ENCODE measurements at regions not wholly inside any gene's neighbourhood (a gene's known extent, or its start where the extent isn't known, plus 50 kb on each side); places are given as distances from the start of the nearest gene placed in this dataset.
A peak's percentile ranks its signal among the peaks of the same experiment; 100 is the strongest.
"Not testable (repeated sequence)": the region's sequence is repeated elsewhere in the genome, so short reads cannot be mapped to it uniquely, and the experiment has no call there.

DNA sequence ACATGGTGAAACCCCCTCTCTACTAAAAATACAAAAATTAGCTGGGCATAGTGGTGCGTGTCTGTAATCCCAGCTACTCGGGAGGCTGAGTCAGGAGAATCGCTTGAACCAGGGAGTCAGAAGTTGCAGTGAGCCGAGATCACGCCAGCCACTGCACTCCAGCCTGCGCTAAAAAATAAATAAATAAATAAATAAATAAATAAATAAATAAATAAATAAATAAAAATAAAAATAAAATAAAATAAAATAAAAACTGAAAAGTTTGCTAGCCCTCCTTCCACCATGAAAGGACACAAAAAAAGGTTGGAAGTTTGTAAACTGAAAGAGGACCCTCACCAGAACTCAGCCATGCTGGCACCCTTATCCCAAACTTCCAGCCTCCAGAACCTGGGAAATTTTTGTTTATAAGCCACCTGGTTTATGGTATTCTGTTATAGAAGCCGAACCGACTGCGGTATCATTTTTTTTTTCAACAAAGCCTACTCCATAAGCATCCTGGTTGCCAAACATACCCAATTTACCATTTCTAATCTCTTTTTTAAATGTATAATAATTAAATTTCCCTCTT is 448.2 kb downstream of the SEMA3D start:
- no peak for DNase-seq (ENCODE audit: low read depth in 2 of 2)

DNA sequence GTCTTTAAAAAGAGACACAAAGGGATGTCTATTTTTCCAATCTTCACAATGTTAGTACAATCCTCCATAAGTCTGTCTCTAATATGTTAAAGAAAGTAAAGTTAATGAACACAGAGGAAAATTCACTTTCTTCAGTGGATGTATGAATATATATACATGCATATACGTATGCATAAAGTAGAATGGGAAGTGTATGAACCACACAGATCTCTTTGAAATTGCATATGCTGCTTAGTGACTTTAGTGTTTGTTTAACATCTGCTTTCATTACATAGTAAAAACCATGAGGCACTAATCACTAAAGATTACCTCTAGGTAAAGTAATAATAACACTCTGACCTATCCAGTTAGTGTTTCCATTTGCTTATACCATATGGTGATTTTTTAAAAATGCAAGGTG is 451.2 kb downstream of the SEMA3D start:
- no peak for DNase-seq (ENCODE audit: low read depth in 2 of 2)

DNA sequence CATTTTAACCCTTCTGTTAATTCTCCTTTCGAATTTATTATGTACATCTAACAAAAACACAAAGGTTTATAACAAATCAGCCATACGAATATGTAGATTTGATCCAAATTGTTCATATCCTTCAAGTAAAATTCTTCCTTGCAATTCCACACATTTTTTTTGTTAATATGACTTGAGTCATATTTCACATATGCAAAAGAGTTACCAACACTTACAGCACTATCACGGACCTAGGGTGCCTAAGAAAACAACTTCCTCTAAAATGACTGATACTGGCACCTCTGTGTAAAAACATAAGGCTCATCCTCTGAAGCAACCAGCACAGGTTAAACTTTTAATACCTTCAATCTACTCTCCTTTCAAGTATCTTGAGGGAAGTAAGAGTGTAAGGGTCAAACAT is 451.8 kb downstream of the SEMA3D start:
- no peak for DNase-seq (ENCODE audit: low read depth in 2 of 2)

DNA sequence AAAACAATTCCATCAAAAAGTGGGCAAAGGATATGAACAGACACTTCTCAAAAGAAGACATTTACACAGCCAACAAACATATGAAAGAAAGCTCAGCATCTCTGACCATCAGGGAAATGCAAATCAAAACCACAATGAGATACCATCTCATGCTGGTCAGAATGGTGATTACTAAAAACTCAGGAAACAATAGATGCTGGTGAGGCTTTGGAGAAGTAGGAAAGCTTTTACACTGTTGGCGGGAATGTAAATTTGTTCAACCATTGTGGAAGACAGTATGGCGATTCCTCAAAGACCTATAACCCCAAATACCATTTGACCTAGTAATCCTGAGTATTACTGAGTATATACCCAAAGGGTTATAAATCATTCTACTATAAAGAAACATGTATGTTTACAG is 452.9 kb downstream of the SEMA3D start:
- DNase-seq (ENCODE audit: low read depth in 2 of 2): not testable (repeated sequence)

DNA sequence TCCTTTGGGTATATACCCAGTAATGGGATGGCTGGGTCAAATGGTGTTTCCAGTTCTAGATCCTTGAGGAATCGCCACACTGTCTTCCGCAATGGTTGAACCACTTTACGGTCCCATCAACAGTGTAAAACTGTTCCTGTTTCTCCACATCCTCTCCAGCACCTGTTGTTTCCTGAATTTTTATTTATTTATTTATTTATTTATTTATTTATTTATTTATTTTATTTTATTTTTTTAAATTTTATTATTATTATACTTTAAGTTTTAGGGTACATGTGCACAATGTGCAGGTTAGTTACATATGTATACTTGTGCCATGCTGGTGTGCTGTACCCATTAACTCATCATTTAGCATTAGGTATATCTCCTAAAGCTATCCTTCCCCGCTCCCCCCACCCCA is 456.0 kb downstream of the SEMA3D start:
- DNase-seq (ENCODE audit: low read depth in 2 of 2): not testable (repeated sequence)

DNA sequence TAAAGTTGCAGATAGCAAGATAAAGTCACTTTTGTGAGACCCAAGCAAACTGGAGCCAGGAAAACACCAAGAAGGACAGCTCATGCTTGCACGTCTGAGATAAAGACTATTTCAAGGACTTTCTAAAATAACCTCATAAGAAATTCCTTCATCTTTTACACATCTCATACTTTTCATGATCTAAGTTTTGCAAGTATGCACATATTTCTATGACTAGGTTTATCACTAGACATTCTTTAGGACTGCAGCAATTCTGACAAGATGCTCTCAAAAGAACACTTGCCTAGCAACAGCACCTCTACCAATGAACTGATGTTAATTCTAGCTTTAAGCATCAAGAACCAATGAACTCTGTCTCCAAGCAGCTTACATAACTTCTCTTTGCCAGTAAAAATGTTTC is 457.6 kb downstream of the SEMA3D start:
- no peak for DNase-seq (ENCODE audit: low read depth in 2 of 2)

DNA sequence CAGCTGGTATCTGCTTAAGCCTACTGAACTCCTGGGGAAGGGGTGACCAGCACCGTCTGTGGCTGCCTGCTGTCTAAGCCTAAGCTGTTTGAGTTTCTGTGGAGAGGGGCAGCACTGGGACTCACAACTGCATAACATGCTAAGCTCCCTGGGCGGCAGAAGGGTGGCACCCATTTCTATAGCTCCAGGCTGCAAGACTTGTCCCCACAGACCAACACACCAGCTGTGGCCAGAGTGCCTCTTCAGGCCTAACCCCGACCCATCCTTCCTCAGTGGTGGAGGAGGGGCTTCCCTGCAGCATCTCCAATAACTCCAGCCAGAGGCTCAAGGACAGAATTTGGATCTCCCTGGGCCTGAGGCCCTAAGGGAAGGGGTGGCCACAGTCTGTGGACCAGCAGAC is 464.1 kb downstream of the SEMA3D start:
- DNase-seq (ENCODE audit: low read depth in 2 of 2): no peak

DNA sequence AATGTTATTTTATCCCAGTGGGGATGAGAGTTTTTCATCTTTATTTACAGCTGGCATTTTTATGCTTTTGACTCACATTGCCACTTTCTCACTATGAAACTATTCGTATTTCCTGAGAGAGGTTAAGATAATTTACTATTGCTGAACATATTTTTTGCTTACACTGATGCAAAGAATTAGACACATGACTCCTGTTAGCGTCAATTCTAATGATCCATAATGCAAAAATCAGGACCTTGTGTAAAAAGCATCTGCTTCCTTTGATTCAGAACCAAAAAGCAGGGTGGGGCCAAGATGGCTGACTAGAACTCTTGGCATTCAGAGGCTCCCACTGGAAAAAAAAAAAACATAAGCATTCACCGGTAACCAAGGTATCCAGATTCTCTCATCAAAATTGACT is 464.8 kb downstream of the SEMA3D start:
- DNase-seq (ENCODE audit: low read depth in 2 of 2): no peak

DNA sequence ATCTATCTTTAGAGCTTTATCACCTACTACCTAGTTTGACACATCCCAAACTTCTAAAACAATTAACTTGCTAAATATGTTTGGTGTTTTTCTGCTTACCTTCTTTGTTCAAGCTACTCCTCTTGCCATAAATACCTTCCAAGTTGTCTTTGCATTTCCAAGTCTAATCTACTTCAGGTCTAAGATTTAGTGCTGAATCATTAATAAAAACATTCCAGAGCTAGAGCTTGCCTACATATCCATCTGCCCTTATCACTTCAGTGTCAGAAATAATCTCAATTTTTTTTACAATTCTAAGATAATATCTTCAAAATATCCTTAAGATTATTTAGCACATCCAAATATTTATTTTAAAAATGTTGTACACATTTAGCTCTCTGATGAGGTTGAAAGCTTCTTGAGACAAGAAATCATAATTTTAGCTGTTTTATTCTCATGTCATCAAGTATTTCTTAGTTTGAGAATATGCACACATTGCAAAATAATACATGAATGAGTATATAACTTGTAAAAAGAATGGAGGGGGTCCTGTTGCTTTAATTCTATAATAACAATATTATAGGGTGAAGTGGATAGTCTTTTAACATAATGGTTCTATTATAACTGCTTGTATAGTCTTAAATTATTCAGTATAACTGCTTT is 466.3 kb downstream of the SEMA3D start:
- DNase-seq (ENCODE audit: low read depth in 2 of 2): no peak

DNA sequence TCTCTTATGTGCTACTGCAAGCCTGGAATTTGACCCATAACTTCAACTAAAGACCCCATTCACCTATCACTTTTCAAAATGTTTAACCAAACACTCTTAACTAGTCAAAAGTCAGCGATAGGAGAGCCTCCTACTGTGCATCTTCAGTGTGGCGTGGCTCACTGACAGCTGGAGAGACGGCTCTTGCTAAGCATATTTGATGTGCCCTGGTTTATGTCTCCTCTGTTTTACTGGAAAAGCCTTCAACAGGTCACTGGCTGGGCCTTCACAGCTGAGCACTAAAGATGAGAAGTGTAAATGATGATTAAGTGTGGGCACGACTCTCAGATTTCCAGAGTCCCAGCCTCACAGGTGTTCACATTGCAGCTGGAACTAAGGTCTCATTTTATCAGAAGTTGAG is 472.1 kb downstream of the SEMA3D start:
- DNase-seq (ENCODE audit: low read depth in 2 of 2): no peak

DNA sequence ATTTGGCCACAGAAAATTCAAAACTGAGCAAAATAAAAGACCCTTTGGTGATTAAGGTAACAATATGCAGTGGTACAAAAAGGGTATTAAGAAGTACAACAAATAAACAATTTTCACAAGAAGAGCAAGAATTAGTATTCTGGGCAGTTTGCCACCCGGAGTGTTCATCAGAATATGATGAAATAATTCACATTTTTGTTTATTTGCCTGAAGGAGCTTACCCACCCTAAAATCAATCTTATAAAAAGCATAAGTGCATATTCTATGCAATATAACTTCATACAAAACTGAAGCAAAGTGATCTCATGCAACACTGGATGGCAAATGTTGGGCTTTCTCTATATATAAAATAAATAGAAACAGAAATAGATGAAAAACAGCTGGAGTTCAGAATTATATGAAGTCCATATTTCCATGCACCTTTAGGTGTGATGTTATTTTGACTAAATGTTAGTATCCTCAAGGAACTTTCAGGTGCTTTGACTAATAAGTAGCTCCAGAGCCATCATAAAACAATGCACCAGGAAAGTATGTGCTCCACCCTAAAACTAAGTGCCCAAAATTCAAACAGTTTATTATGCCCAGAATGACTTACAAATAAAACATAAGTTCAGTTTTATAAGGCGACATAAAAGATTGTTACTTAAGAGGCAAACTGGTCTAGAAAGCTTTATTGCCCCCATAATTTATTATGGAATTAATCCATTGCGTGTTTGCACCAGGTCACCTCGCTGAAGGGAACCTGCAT is 474.3 kb downstream of the SEMA3D start:
- no peak for DNase-seq (ENCODE audit: low read depth in 2 of 2)

DNA sequence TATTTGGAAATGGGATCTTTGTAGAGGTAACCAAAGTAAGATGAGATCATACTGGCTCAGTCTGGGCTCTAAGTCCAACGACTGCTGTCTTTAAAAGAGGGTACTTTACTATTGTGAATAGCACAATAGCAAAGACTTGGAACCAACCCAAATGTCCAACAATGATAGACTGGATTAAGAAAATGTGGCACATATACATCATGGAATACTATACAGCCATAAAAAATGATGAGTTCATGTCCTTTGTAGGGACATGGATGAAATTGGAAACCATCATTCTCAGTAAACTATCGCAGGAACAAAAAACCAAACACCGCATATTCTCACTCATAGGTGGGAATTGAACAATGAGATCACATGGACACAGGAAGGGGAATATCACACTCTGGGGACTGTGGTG is 476.3 kb downstream of the SEMA3D start:
- DNase-seq (ENCODE audit: low read depth in 2 of 2): not testable (repeated sequence)

DNA sequence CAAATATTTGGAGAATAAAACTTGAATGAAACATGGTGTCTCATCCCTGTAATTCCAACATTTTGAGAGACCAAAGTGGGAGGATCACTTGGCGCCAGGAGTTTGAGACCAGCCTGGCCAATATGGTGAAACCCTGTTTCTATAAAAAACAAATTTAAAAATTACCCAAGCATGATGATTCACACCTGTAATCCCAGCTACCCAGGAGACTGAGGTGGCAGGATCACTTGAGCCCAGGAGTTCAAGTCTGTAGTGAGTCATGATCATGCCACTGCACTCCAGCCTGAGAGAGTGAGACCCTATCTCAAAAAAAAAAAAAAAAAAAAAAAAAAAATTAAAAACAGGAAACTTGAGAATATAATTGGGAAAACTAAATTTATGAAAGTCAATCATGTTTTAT is 481.1 kb downstream of the SEMA3D start:
- no peak for DNase-seq (ENCODE audit: low read depth in 2 of 2)

DNA sequence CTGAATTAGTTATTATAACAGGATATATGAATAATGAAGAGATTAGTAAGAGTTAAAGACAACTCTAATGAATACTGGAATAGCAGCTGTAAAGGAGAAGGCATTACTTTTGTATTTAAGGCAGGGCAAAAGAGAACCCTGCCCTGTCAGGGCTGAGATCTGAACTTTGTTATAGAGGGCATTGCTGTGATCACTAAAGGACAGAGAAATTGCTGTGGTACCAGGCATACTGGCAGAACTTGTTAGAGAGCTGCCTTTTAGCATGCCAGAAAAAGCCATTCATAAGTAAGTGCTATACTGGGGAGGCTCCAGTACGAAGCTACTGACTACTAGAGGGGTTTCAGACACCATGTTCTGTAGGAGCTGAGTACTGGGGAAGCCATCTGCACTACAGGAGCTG is 481.8 kb downstream of the SEMA3D start:
- no peak for DNase-seq (ENCODE audit: low read depth in 2 of 2)

DNA sequence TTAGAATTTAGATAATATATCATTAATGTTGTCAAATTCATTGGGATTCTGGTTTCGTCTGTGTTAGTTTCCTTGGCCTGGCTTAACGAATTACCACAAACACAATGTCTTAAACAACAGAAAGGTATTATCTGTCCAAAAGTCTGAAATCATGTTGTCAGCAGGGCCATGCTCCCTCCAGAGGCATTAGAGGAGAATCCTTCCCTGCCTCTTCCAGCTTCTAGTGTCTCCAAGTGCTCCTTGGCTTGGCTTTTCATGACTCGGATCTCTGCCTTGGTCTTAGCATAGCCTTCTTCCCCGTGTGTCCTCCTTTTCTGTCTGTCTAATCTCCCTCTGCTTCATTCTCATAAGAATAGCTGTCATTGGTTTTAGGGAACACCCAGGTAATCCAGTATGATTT is 482.5 kb downstream of the SEMA3D start:
- no peak for DNase-seq (ENCODE audit: low read depth in 2 of 2)

DNA sequence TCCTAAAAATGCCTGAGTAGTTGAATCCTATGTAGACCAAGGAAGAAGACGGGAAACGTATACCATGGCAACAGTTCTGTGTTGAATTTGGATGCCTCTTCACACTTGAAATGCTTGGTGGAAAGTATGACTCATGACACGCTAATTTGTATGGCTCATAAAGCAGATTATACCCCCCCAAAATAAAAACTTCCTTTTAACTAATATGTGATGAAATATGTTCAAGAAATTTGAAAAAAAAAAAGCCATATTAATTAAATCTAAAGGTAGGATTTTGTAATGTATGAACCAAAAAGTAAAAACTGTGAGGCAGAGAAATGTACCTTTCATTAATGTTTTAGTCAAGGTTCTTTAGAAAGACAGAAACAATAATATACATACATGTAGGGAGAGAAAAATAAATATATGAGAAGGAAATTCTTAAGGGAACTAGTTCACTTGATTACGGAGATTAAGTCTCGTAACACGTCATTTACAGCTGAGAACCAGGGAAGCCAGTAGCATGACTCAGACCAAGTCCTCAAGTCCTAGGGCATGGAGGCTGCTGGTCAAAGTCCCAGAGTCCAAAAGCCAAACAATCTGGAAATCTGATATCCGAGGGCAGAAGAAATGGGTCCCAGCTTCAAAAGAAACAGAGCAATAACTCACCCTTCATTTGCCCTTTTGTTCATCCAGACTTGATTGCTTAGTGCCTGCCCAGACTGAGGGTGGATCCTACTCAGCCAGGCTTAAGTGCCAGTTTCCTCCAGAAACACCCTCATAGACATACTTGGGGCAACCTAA is 485.1 kb downstream of the SEMA3D start:
- DNase-seq (ENCODE audit: low read depth in 2 of 2): peak; percentile 14 to 95

DNA sequence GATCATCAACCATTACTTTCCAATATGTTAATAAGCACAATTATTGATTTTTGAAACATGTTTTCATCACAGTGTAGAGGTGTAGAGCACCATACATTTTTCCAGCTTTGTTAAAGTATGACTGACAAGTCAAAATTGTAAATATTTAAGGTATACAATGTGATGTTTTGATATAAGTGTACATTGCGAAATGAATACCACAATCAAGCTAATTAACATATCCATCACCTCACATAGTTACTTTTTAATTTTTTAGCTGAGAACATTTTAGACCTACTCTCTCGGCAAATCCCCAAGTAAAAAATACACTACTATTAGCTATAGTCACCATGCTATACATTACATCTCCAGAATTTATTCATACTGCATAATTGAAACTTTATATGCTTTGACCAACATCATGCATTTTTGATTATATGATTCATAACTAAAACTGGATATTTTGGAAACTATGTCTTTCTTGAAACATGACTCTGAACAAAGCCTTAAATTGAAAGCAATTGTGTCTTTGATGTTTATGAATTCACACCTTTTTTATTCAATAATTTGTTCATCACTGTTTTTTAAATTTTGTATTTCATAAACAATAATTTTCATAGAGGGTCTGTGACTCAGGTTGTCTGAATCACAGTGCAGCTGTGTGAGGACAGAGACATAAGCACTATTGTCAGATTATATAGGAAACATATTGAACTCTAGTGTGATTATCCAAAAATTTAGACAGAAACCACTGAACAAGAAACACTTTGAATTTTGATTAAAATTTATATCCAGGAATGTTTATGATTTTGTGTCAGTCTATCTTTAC is 486.1 kb downstream of the SEMA3D start:
- DNase-seq (ENCODE audit: low read depth in 2 of 2): peak in 1 of 2 donors; percentile 58

DNA sequence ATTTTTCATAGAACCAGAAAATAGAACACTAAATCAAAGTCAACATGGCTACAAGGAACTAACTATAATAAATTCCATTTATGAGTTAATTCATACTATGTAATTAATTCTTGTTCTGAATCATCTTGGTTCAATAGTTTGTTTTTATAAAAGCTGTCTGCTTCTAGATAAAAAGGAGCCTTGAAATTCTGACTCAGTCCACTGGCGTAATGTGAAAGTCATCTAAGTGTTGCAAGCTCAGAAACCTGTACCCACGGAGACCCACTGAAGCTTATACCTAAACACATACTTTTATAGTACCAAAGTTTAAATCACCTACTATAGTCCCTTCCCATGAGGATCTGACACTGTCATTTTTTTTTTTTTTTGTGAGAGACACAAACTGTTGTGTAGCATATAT is 489.4 kb downstream of the SEMA3D start:
- DNase-seq (ENCODE audit: low read depth in 2 of 2): peak in 1 of 2 donors; percentile 15

DNA sequence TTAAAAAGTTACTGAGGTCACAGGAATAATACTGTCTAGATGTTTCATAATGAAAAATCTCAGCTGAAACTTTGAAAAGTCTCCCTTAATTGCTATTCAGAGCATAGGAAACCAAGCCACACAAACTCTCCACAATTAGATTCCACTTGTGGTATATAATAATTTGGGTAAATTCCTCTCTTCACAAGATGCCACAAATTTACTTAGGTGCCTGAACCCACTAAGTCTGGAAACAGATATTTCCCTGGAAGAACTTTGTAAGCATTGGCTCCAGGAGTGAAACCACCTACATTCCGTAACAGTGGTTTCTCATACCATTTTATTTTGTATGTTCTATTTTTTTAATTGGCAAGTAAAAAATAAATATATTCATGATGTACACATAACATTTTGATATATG is 493.4 kb downstream of the SEMA3D start:
- DNase-seq (ENCODE audit: low read depth in 2 of 2): no peak

DNA sequence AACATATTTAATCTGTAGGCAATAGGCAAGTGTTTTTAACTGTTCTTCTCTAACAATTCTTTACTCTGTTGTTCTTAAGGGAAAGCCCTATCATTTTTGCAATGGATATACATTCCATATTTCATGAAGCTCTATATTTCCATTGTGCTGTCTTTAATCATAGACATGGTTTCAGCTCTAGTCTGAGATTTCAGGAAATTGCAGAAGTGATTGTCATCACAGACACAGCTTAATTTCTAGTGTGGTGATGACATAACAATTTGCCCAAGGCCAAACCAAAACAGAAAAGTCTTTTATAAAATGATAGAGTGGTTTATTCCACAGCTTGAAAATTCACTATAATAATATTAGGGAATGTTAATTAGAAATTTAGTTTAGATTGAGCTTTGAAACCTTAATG is 494.1 kb upstream of the SEMA3A start:
- DNase-seq (ENCODE audit: low read depth in 2 of 2): peak; percentile 52 to 75

DNA sequence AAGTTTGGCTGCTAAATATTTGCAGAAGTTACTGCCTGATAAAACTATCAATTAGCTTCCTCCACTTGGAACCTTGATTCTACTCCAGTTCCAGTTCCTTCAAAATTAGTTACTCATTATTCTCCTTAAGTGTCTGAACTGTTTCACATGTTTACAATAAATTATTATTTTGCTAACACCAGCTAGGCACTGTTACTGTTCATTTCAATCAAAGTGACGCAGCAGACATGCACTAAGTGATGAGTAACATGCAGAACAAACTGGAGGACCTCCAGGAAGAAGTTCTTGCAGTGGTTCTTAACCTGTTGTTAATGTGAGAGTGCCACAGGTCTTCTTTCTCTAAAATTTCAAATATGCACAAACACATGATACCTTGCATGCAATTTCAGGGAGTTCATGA is 491.8 kb upstream of the SEMA3A start:
- no peak for DNase-seq (ENCODE audit: low read depth in 2 of 2)
